ENCODE measurements at regions not wholly inside any gene's neighbourhood (a gene's known extent, or its start where the extent isn't known, plus 50 kb on each side); places are given as distances from the start of the nearest gene placed in this dataset.

DNA sequence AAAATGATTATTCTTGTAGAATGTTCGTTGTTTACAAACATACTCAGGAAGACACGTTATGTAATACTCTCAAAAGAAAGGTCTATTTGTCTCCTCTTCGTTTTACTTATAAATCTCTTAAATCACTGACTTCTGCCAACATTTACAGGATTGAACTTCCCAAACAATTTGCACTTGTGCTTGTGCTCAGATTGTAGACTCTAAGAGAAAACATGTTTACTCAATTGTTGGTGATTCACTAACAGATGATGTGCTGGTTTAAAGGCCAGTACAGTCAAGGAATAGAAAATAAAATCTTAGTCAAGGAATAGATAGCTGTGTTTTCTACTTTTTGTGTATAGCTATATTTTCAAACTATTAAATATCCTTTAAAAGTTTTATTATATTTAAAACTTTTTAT is 172.8 kb downstream of the GJA1 start:
- ChIA-PET POLR2A (no interaction called here), CTCF (interaction anchor here (0.8 to 1.6 kb wide), 3 partner anchors 10 to 24 kb away, joined by 3 to 5 read pairs (median 4); no protein-coding TSS in a partner anchor)
- no peak for DNase-seq (ENCODE audit: extremely low spot score)
- TF ChIP-seq, protein P1, sequence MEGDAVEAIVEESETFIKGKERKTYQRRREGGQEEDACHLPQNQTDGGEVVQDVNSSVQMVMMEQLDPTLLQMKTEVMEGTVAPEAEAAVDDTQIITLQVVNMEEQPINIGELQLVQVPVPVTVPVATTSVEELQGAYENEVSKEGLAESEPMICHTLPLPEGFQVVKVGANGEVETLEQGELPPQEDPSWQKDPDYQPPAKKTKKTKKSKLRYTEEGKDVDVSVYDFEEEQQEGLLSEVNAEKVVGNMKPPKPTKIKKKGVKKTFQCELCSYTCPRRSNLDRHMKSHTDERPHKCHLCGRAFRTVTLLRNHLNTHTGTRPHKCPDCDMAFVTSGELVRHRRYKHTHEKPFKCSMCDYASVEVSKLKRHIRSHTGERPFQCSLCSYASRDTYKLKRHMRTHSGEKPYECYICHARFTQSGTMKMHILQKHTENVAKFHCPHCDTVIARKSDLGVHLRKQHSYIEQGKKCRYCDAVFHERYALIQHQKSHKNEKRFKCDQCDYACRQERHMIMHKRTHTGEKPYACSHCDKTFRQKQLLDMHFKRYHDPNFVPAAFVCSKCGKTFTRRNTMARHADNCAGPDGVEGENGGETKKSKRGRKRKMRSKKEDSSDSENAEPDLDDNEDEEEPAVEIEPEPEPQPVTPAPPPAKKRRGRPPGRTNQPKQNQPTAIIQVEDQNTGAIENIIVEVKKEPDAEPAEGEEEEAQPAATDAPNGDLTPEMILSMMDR (IDR thresholded peaks at IDR 0.05; ENCODE audit: control extremely low read depth, extremely low read depth, low read depth, missing control alignments), result no peak

DNA sequence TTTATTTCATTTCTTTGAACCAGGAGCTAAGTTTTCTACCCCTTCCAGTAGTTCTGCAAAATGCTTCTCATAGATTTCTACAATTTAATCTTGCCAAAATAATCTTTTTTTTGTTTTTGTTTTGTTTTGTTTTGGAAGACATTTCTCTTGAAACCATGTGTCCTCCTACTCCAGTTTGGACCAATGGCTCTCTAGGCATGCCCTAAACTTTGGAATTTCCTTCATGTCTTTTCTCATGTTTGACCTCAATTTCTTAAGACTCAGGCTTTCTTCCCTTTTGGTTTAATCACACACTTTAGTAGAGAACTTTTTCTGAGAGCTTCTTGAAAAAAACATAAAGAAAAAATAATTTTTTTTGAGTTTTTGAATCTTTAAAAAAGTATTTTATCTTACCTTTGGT is 173.8 kb downstream of the GJA1 start:
- DNase-seq (ENCODE audit: extremely low spot score), result no peak
- TF ChIP-seq, protein P1 (IDR thresholded peaks at IDR 0.05; ENCODE audit: control extremely low read depth, extremely low read depth, low read depth, missing control alignments), result no peak
- ChIA-PET CTCF (interaction anchor here (1.6 kb wide), 1 partner anchor 9 kb away, joined by 5 read pairs; no protein-coding TSS in a partner anchor), POLR2A (no interaction called here)

DNA sequence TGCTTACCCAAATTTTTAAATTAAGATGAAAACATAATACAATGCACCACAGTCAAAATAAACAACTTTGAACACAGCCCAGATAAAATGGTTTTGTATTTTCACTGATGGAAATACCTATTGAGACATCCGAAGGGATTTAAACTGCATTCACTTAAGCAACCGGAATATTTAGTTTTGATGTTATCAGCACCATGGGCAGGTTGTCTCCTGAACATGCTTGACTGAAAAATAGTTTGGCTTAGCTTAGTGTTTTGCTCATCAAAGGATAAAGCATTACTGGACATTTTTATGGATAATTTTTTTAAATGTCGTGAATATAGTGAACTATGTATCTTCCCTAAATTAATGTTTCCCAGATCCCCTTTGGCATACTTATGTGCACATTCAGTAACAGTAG is 177.5 kb downstream of the GJA1 start:
- DNase-seq (ENCODE audit: extremely low spot score), result no peak
- TF ChIP-seq, protein P1 (IDR thresholded peaks at IDR 0.05; ENCODE audit: control extremely low read depth, extremely low read depth, low read depth, missing control alignments), result no peak
- CTCF ChIA-PET, result no interaction called here
- POLR2A ChIA-PET, result no interaction called here

DNA sequence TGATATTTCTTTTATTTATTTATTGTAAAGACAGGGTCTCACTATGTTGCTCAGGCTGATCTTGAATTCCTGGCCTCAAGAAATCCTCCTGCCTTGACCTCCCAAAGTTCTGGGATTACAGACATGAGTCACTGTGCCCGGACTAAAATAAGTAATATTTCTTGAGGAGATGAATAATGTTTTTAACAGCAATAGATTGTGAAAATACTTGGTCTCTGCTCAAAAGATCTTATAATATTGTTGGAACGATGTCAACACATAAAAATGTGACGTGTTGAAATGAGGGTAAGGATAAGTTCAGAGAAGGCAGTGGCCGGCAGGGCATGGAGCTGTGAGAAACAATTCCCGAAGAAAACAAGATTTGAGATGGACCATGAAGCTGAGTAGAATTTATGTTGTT is 178.7 kb downstream of the GJA1 start:
- CTCF ChIA-PET, result interaction anchor here (1.0 kb wide), 2 partner anchors 12 to 31 kb away, joined by 3 to 4 read pairs; no protein-coding TSS in a partner anchor
- TF ChIP-seq, protein P1 (IDR thresholded peaks at IDR 0.05; ENCODE audit: control extremely low read depth, extremely low read depth, low read depth, missing control alignments), result no peak
- no peak for DNase-seq (ENCODE audit: extremely low spot score)
- POLR2A ChIA-PET, result no interaction called here

DNA sequence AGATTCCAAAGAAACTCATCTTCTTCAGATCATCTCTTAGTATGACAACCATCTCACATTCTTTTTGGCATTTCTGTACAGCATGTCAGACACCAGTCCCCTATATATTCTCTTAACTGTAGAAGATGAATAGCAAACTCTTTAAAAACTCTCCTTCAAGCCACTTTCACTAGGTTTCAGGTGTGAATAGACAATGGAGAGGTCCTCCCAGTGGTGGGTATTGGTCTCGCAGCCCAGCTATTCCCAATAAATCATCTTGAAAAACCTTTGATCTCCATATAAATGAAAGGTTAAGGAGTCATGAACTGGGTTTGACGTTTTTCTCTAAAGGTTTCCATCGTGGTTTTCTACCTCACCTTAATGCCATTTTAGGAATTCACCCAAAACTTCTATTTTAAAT is 180.0 kb downstream of the GJA1 start:
- TF ChIP-seq, protein P1 (IDR thresholded peaks at IDR 0.05; ENCODE audit: control extremely low read depth, extremely low read depth, low read depth, missing control alignments), result no peak
- CTCF ChIA-PET, result interaction anchor here (1.2 kb wide), 1 partner anchor 12 kb away, joined by 3 read pairs; no protein-coding TSS in a partner anchor
- POLR2A ChIA-PET, result no interaction called here
- no peak for DNase-seq (ENCODE audit: extremely low spot score)

DNA sequence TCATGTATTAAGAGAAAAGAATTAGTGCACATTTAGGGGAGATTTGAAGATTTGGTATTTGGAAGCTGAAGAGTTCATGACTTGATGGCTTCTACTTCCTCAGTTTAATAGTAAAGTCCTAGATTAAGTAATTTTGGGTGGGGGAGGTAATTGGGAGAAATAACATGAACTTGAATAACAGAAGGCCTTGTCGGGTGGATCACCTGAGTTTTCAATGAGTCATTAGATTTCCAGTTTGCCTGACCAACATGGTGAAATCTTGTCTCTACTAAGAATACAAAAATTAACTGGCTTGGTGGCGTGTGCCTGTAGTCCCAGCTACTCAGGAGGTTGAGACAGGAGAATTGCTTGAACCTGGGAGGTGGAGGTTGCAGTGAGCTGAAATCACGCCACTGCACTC is 181.0 kb downstream of the GJA1 start:
- POLR2A ChIA-PET, result no interaction called here
- DNase-seq (ENCODE audit: extremely low spot score), result no peak
- CTCF ChIA-PET, result no interaction called here
- TF ChIP-seq, protein P1 (IDR thresholded peaks at IDR 0.05; ENCODE audit: control extremely low read depth, extremely low read depth, low read depth, missing control alignments), result no peak

- DNase-seq (ENCODE audit: extremely low spot score), result no peak
- CTCF ChIA-PET, result interaction anchor here (1.9 kb wide), 1 partner anchor 9 kb away, joined by 5 read pairs; no protein-coding TSS in a partner anchor
- TF ChIP-seq, protein P1 (IDR thresholded peaks at IDR 0.05; ENCODE audit: control extremely low read depth, extremely low read depth, low read depth, missing control alignments), result no peak
- POLR2A ChIA-PET, result no interaction called here
These were observed 181.9 kb downstream of the GJA1 start for GRCh38 chr6:121617388-121617787.
